Mesothelial cell of epicardium (in vitro differentiated cells): ENCODE measurements at regions not wholly inside any gene's neighbourhood (a gene's known extent, or its start where the extent isn't known, plus 50 kb on each side); places are given as distances from the start of the nearest gene placed in this dataset.

Experiments used
- DNase-seq, 2 experiments: peaks; one replicate each; pipeline ENCODE4 v3.0.0; 2021; ENCODE audit warnings: low spot score in 2 of 2; ENCODE audit not compliant: unreplicated experiment in 2 of 2
- H3K27ac Mint-ChIP-seq: 2 replicates; pipeline ENCODE4 v1.8.0; 2021; ENCODE audit warnings: mixed read lengths
- H3K27me3 Mint-ChIP-seq: 2 replicates; pipeline ENCODE4 v1.8.0; 2021; ENCODE audit warnings: low read depth, mixed read lengths
- H3K36me3 Mint-ChIP-seq: 2 replicates; pipeline ENCODE4 v1.8.0; 2021; ENCODE audit warnings: mixed read lengths
- H3K4me1 Mint-ChIP-seq: 2 replicates; pipeline ENCODE4 v1.8.0; 2021; ENCODE audit warnings: mixed read lengths
- H3K4me3 Mint-ChIP-seq: 2 replicates; pipeline ENCODE4 v1.8.0; 2021; ENCODE audit warnings: mild to moderate bottlenecking, moderate library complexity, mixed read lengths
- H3K9me3 Mint-ChIP-seq: 2 replicates; pipeline ENCODE4 v1.8.0; 2021; ENCODE audit warnings: mixed read lengths
- TF ChIP-seq, protein P1 (sequence below): fragments of 200-600 bp; sonication (generic); IDR thresholded peaks from one replicate; pipeline ENCODE4 v1.5.0; 2021; ENCODE audit warnings: antibody characterized with exemption; ENCODE audit not compliant: unreplicated experiment

DNA sequence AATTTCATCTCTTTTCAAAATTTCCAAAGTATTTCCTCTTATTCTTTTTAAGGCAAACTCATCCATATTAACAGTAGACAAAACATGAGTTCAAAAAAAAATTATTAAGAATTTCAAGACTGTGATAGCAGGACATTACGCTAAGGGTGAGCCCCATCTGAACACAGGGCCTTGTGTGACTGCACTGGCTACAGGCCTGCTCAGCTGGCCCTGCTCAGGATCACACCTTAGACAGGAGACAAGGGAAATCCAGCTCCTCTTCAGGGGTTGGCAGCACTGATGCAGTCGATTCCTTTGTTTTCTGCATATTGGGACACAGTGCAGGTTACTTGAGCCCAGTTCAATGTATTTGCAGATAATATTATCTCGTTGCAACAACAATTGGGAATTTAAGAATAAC is 444.7 kb downstream of the PLK2 start:
- Mint-ChIP-seq H3K4me3 (no peak overlapping the region), H3K9me3 (no peaks in the 10 kb centered on the region), H3K27me3 (no peaks in the 10 kb centered on the region), H3K4me1 (peaks cover 38% of the 10 kb centered on the region), H3K36me3 (no peaks in the 10 kb centered on the region), H3K27ac (no peak overlapping the region)
- TF ChIP-seq, protein P1, sequence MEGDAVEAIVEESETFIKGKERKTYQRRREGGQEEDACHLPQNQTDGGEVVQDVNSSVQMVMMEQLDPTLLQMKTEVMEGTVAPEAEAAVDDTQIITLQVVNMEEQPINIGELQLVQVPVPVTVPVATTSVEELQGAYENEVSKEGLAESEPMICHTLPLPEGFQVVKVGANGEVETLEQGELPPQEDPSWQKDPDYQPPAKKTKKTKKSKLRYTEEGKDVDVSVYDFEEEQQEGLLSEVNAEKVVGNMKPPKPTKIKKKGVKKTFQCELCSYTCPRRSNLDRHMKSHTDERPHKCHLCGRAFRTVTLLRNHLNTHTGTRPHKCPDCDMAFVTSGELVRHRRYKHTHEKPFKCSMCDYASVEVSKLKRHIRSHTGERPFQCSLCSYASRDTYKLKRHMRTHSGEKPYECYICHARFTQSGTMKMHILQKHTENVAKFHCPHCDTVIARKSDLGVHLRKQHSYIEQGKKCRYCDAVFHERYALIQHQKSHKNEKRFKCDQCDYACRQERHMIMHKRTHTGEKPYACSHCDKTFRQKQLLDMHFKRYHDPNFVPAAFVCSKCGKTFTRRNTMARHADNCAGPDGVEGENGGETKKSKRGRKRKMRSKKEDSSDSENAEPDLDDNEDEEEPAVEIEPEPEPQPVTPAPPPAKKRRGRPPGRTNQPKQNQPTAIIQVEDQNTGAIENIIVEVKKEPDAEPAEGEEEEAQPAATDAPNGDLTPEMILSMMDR, result no peak
- no peak for DNase-seq

DNA sequence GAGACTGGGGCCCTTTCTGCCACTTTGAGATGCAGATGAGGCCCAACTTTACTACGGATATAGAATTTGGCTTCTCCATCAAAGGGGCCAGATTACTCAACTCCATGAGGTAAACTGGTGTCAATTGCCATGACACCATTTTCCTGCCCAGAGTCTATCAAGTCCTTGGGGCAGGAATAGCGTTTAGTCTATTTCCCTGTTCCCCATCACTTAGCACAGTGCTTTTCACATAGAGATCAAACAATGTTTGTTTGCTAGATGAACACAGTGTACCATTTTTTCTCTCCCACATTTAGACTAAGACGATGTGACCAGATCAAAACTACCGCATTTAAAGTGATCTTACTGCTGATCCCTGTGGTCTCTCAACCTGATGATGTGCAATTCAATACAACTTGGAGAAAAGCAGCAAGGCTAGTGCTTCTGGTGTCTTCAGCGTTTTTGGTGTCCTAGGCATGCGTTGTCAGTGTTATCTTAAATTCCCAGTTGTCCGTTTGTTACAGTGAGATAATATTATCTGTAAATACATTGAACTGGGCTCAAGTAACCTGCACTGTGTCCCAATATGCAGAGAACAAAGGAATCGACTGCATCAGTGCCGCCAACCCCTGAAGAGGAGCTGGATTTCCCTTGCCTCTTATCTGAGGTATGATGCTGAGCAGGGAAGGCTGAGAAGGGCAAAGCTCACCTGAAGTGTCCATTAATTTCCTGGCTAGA is 446.2 kb downstream of the PLK2 start:
- TF ChIP-seq, protein P1, result no peak
- no peaks in the 10 kb centered on the region for H3K9me3 Mint-ChIP-seq
- DNase-seq, result no peak
- H3K36me3 Mint-ChIP-seq, result no peaks in the 10 kb centered on the region
- H3K27ac Mint-ChIP-seq, result no peak overlapping the region
- no peaks in the 10 kb centered on the region for H3K27me3 Mint-ChIP-seq
- no peak overlapping the region for H3K4me3 Mint-ChIP-seq
- H3K4me1 Mint-ChIP-seq, result peaks cover 32% of the 10 kb centered on the region

DNA sequence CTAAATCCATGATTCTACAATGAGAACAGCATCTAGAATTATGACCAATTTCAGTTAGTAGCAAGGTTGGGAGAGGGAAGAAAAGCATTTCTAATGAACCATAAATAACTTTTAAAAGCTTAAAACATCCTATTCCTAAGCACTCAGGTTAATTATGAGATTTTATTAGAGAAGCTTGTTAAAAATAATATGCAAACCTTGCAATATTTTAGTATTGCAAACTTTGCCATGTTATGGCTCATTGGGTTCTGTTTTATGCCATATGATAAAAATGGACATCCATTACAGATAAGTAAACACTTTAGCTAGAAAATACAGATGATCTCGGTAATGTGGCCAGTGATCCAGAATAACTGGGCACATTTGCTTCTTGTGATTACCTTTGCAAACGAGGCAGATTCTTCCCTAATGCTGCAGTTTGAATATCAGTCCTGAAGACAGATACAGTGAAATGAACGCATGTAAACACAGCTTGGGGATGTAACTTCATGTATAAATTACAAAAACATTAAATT is 447.0 kb downstream of the PLK2 start:
- Mint-ChIP-seq H3K9me3 (no peaks in the 10 kb centered on the region), H3K27ac (no peak overlapping the region), H3K4me3 (no peak overlapping the region), H3K27me3 (no peaks in the 10 kb centered on the region), H3K36me3 (no peaks in the 10 kb centered on the region), H3K4me1 (peaks cover 27% of the 10 kb centered on the region)
- DNase-seq, result no peak
- TF ChIP-seq, protein P1, result no peak

DNA sequence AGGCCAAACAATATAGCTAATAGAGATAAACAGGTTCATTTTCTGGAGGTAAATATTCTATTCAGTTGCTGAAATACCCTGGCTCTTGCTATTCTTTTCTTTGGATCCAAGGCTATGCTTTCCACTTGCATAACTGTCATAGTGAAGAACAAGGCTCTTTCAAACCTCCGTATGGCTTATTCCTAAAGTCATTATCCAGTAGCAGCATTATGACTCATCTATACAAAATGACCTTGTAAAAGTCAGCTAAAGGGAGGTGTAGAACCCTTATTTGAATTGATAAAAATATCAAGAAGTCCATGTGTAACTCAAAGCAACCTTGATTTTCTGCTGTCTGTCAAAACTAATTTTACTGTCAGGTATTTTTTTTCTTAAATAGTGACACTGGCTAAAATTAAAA is 447.8 kb downstream of the PLK2 start:
- no peak for DNase-seq
- no peaks in the 10 kb centered on the region for H3K36me3 Mint-ChIP-seq
- H3K4me1 Mint-ChIP-seq, result peaks cover 25% of the 10 kb centered on the region
- H3K9me3 Mint-ChIP-seq, result no peaks in the 10 kb centered on the region
- H3K4me3 Mint-ChIP-seq, result no peak overlapping the region
- no peak overlapping the region for H3K27ac Mint-ChIP-seq
- no peaks in the 10 kb centered on the region for H3K27me3 Mint-ChIP-seq
- TF ChIP-seq, protein P1, result no peak

DNA sequence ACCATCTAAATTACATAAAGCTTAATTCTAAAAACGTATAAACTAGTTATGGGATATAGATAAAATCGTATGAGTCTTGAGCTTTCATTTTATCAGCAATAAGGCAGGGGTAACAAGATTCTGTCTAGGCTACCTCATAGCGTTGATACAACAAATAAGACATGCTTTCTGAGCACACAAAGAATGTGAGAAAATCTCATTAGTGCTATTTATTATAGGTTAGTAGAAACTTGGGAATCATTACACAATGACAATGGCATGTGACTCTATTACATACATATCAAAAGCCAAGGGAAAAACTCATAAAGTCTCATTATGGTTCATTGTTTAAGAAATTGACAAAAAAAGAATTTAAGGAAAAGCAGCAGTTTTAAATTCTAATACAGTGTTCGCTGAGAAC is 448.6 kb downstream of the PLK2 start:
- Mint-ChIP-seq H3K4me3 (no peak overlapping the region), H3K36me3 (no peaks in the 10 kb centered on the region), H3K4me1 (peaks cover 23% of the 10 kb centered on the region), H3K9me3 (peaks cover 3% of the 10 kb centered on the region), H3K27ac (no peak overlapping the region), H3K27me3 (no peaks in the 10 kb centered on the region)
- no peak for DNase-seq
- TF ChIP-seq, protein P1, result no peak
